Stomach smooth muscle (tissue), 2 donors: ENCODE measurements at regions not wholly inside any gene's neighbourhood (a gene's known extent, or its start where the extent isn't known, plus 50 kb on each side); places are given as distances from the start of the nearest gene placed in this dataset.
"Not testable (repeated sequence)": the region's sequence is repeated elsewhere in the genome, so short reads cannot be mapped to it uniquely, and the experiment has no call there.

Experiments used
- H3K27ac ChIP-seq: one replicate; pipeline ENCODE4 v1.7.0; 2013; ENCODE audit warnings: mild to moderate bottlenecking, low read length, inconsistent platforms
- H3K27me3 ChIP-seq, 2 donors: one replicate each; pipeline ENCODE4 v1.7.0; 2013; ENCODE audit warnings: low read length in 2 of 2; ENCODE audit not compliant: insufficient read depth in 2 of 2, control insufficient read depth in 1 of 2
- H3K36me3 ChIP-seq, 2 donors: one replicate each; pipeline ENCODE4 v1.7.0; 2013; ENCODE audit warnings: low read length in 2 of 2; ENCODE audit not compliant: control insufficient read depth in 2 of 2, insufficient read depth in 2 of 2
- H3K4me1 ChIP-seq: one replicate; pipeline ENCODE4 v1.7.0; 2013; ENCODE audit warnings: low read length; ENCODE audit not compliant: control insufficient read depth, insufficient read depth
- H3K4me3 ChIP-seq, 2 donors: one replicate each; pipeline ENCODE4 v1.7.0; 2013; ENCODE audit warnings: low read length in 2 of 2
- H3K9ac ChIP-seq, 2 donors: one replicate each; pipeline ENCODE4 v1.7.0; 2013; ENCODE audit warnings: low read length in 2 of 2, mild to moderate bottlenecking in 1 of 2
- H3K9me3 ChIP-seq, 2 donors: one replicate each; pipeline ENCODE4 v1.7.0; 2013; ENCODE audit warnings: low read length in 2 of 2; ENCODE audit not compliant: control insufficient read depth in 2 of 2
- donor health status: healthy.
- donor health status: Pancreatic carcinoma.

GRCh38 chr7:80294346-80294745 lies 159.7 kb downstream of the GNAI1 start:
- H3K27ac ChIP-seq = no peak overlapping the region
- H3K27me3 ChIP-seq = no peaks in the 10 kb centered on the region
- H3K9me3 ChIP-seq = peaks cover 0 to 4% of the 10 kb centered on the region in 2 donors
- no peaks in the 10 kb centered on the region for H3K4me1 ChIP-seq
- no peak overlapping the region for H3K4me3 ChIP-seq
- H3K36me3 ChIP-seq = no peaks in the 10 kb centered on the region
- no peak overlapping the region for H3K9ac ChIP-seq

- H3K27me3 ChIP-seq, H3K4me3 ChIP-seq, H3K9me3 ChIP-seq, H3K27ac ChIP-seq, H3K9ac ChIP-seq, H3K4me1 ChIP-seq, H3K36me3 ChIP-seq: not testable (repeated sequence)
These were observed 158.0 kb downstream of the GNAI1 start for GRCh38 chr7:80292634-80293033.

- H3K27ac ChIP-seq = no peak overlapping the region
- no peaks in the 10 kb centered on the region for H3K9me3 ChIP-seq
- H3K9ac ChIP-seq = no peak overlapping the region
- H3K36me3 ChIP-seq = no peaks in the 10 kb centered on the region
- no peak overlapping the region for H3K4me3 ChIP-seq
- no peaks in the 10 kb centered on the region for H3K4me1 ChIP-seq
- H3K27me3 ChIP-seq = no peaks in the 10 kb centered on the region
These were observed 153.8 kb downstream of the GNAI1 start for GRCh38 chr7:80288175-80289122.

GRCh38 chr7:80287400-80288174 lies 153.0 kb downstream of the GNAI1 start:
- Histone ChIP-seq H3K9ac (no peak overlapping the region), H3K4me3 (no peak overlapping the region), H3K27ac (no peak overlapping the region), H3K36me3 (no peaks in the 10 kb centered on the region), H3K9me3 (no peaks in the 10 kb centered on the region), H3K27me3 (no peaks in the 10 kb centered on the region), H3K4me1 (no peaks in the 10 kb centered on the region)

DNA sequence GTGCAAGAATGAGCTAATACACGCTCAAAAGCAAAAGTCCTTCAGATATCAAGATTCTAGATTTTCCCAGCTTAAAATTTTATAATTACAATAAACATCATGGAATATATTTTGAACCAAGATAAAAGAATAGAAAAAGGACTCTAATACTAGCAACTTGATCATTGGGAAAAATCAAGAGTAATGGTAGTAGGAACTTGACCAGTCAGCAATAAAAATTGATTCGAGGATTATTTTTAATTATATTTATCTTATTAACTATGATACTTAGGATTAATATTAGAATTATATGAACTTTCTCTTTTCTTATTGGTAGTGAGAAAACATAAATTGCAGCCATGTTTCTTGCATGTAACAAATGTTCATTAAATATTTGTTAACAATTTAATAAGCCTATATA lies 152.0 kb downstream of the GNAI1 start:
- no peaks in the 10 kb centered on the region for H3K27me3 ChIP-seq
- no peak overlapping the region for H3K27ac ChIP-seq
- no peaks in the 10 kb centered on the region for H3K36me3 ChIP-seq
- H3K4me3 ChIP-seq = no peak overlapping the region
- H3K9ac ChIP-seq = no peak overlapping the region
- no peaks in the 10 kb centered on the region for H3K9me3 ChIP-seq
- H3K4me1 ChIP-seq = no peaks in the 10 kb centered on the region

DNA sequence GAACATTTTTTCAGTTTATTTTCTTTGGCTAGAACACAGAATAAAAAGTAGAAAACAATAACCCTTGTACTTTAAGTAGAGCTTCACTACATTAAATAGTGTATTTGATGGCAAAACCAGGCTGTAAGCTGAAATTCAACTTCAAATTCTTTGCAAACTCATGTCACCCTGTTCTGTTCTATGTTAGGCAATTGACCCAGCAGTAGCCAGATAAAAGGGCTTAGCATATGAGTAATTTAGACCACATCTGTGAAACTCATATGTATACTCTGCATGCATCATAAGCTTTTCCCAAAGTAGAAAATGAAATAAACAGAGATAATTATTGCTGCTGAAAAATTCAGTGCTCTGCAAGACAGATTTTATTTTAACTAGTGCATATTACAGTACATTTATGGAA lies 150.2 kb downstream of the GNAI1 start:
- Histone ChIP-seq H3K27ac (no peak overlapping the region), H3K9ac (no peak overlapping the region), H3K27me3 (no peaks in the 10 kb centered on the region), H3K4me3 (no peak overlapping the region), H3K9me3 (no peaks in the 10 kb centered on the region), H3K4me1 (no peaks in the 10 kb centered on the region), H3K36me3 (no peaks in the 10 kb centered on the region)

DNA sequence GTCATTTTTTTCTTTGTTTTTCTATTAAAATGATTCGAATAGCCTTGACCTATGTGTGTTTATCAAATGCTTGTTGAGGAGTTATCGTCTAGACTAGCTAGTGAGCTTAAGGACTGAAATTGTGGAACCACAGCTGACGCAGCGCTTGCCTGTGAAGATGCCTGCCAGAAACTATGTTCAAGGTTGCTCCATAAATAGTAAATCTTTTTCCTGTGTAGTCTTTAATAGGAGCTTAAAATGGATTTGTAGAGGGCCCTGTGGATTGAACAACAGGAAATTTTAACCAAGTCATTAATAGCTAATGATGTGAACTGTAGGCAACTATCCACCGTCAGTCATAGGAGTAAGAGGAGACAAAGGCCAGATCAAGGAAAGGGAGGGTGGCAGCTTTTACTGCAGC lies 145.1 kb downstream of the GNAI1 start:
- Histone ChIP-seq H3K9me3 (no peaks in the 10 kb centered on the region), H3K27ac (no peak overlapping the region), H3K36me3 (no peaks in the 10 kb centered on the region), H3K9ac (no peak overlapping the region), H3K4me3 (no peak overlapping the region), H3K4me1 (no peaks in the 10 kb centered on the region), H3K27me3 (no peaks in the 10 kb centered on the region)

DNA sequence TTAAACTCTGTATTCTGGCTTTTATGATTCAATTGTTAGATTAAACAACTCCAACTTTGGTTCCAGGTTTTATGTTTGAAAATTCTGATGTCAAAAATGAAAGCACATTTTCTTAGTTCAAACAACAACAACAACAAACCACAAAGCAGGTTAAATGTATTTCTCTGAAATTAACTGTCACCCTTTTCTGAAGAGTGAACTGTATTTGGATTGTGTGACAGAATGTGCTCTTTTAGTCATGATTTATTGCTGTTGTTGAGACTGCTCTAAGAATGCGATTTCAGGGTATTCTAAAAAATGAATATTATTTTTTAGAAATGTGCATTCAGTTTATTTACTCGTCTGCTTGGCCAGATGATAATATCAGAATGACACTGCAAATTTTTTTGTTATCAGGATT lies 144.1 kb downstream of the GNAI1 start:
- no peak overlapping the region for H3K9ac ChIP-seq
- no peak overlapping the region for H3K4me3 ChIP-seq
- H3K4me1 ChIP-seq = no peaks in the 10 kb centered on the region
- H3K27me3 ChIP-seq = no peaks in the 10 kb centered on the region
- no peaks in the 10 kb centered on the region for H3K36me3 ChIP-seq
- H3K9me3 ChIP-seq = no peaks in the 10 kb centered on the region
- H3K27ac ChIP-seq = no peak overlapping the region

- no peaks in the 10 kb centered on the region for H3K4me1 ChIP-seq
- H3K4me3 ChIP-seq = no peak overlapping the region
- no peak overlapping the region for H3K9ac ChIP-seq
- no peak overlapping the region for H3K27ac ChIP-seq
- H3K9me3 ChIP-seq = no peaks in the 10 kb centered on the region
- no peaks in the 10 kb centered on the region for H3K27me3 ChIP-seq
- H3K36me3 ChIP-seq = no peaks in the 10 kb centered on the region
These were observed 143.1 kb downstream of the GNAI1 start for GRCh38 chr7:80277434-80278427.
